ENCODE measurements at regions not wholly inside any gene's neighbourhood (a gene's known extent, or its start where the extent isn't known, plus 50 kb on each side); places are given as distances from the start of the nearest gene placed in this dataset.

- Mint-ChIP-seq H3K4me1 (no peaks in the 10 kb centered on the region), H3K36me3 (ENCODE audit: low read depth) (no peaks in the 10 kb centered on the region), H3K27me3 (no peaks in the 10 kb centered on the region), H3K4me3 (no peak overlapping the region), H3K27ac (no peak overlapping the region), H3K9me3 (peaks cover 8% of the 10 kb centered on the region)
- TF ChIP-seq CTCF (IDR thresholded peaks at IDR 0.05), result no peak
- ATAC-seq (ENCODE audit: low read depth) (no peak), DNase-seq (no peak)
- intact Hi-C loops (cut with micrococcal nuclease), result no loop called here
- CTCF ChIA-PET, result no interaction called here
- POLR2A ChIA-PET, result no interaction called here
Measured at GRCh38 chr13:83733293-83733692, 149.0 kb downstream of the SLITRK1 start.

GRCh38 chr13:83732755-83733154, 149.5 kb downstream of the SLITRK1 start:
- Mint-ChIP-seq H3K27me3 (no peaks in the 10 kb centered on the region), H3K27ac (no peak overlapping the region), H3K4me1 (no peaks in the 10 kb centered on the region), H3K4me3 (no peak overlapping the region), H3K9me3 (peaks cover 8% of the 10 kb centered on the region), H3K36me3 (ENCODE audit: low read depth) (no peaks in the 10 kb centered on the region)
- ATAC-seq (ENCODE audit: low read depth) (no peak), DNase-seq (no peak)
- no peak for TF ChIP-seq CTCF (IDR thresholded peaks at IDR 0.05)
- POLR2A ChIA-PET, result no interaction called here
- intact Hi-C loops (cut with micrococcal nuclease), result no loop called here
- CTCF ChIA-PET, result no interaction called here

DNA sequence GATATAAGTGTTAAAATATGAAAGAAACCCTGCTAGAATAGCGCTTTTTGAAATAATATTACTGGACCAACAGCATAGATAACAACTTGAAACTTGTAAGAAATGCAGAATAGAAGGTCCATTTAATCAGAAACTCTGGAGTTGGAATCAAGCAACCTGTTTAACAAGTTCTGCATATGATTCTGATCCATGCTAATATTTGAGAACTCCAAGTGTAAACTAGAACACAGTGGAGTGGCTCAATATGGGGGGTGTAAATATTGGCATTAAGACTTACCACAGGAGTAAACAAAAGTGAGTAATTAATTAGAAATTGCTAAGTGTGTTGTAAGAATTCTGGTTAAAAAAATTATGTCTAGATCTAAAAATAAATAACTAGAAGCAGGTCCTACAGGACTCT, 151.2 kb downstream of the SLITRK1 start:
- intact Hi-C loops (cut with micrococcal nuclease), result no loop called here
- ChIA-PET POLR2A (no interaction called here), CTCF (no interaction called here)
- no peaks in the 10 kb centered on the region for H3K36me3 Mint-ChIP-seq (ENCODE audit: low read depth)
- H3K4me1 Mint-ChIP-seq, result no peaks in the 10 kb centered on the region
- no peak for TF ChIP-seq CTCF (IDR thresholded peaks at IDR 0.05)
- H3K27me3 Mint-ChIP-seq, result no peaks in the 10 kb centered on the region
- H3K4me3 Mint-ChIP-seq, result no peak overlapping the region
- H3K27ac Mint-ChIP-seq, result no peak overlapping the region
- ATAC-seq (ENCODE audit: low read depth), result no peak
- DNase-seq, result no peak
- peaks cover 8% of the 10 kb centered on the region for H3K9me3 Mint-ChIP-seq

DNA sequence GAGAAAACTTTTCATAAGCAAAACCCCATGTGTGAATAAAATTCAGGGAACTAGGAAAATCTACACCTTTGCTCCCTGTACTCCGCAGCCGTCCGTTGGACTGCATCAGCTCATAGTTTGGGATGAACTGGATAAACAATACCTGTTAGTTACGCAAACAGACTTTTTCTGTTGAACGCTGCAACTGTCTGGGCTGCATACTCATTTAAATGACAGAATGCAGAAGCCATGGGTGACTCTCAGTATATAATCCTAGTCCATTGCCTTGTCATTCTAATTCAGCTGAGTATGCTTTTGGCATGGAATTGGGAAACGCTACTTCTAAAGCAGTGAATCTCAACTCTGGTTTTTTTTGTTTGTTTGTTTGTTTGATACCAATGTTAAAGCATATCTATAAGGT, 151.6 kb downstream of the SLITRK1 start:
- H3K27me3 Mint-ChIP-seq, result no peaks in the 10 kb centered on the region
- no peak overlapping the region for H3K4me3 Mint-ChIP-seq
- no peak overlapping the region for H3K27ac Mint-ChIP-seq
- no peak for ATAC-seq (ENCODE audit: low read depth)
- DNase-seq, result no peak
- no peaks in the 10 kb centered on the region for H3K36me3 Mint-ChIP-seq (ENCODE audit: low read depth)
- no peaks in the 10 kb centered on the region for H3K4me1 Mint-ChIP-seq
- H3K9me3 Mint-ChIP-seq, result peaks cover 8% of the 10 kb centered on the region
- TF ChIP-seq CTCF (IDR thresholded peaks at IDR 0.05), result no peak
- ChIA-PET POLR2A (no interaction called here), CTCF (no interaction called here)
- intact Hi-C loops (cut with micrococcal nuclease), result no loop called here

DNA sequence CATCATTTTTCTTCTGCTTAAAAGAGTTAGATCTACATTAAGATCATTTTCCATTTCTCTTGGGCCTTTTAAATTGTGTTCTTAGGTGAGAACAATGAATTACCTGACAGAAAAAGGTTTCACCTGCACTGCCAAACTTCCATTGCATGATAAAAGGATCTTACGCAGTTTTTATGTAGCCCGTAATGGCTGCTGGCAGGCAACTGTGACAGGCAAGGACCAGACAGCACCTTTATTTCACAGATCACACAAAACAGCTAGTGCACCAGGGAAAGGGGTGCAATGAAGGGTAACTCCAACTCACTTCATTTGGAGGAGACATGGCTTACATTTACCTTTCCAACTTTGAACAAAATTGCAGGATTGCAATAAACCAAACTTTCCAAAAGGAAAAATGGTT, 159.8 kb downstream of the SLITRK1 start:
- ATAC-seq (ENCODE audit: low read depth), result no peak
- Mint-ChIP-seq H3K27me3 (no peaks in the 10 kb centered on the region), H3K4me3 (no peak overlapping the region), H3K36me3 (ENCODE audit: low read depth) (no peaks in the 10 kb centered on the region), H3K4me1 (no peaks in the 10 kb centered on the region), H3K9me3 (no peaks in the 10 kb centered on the region), H3K27ac (no peak overlapping the region)
- ChIA-PET CTCF (no interaction called here), POLR2A (no interaction called here)
- TF ChIP-seq CTCF (IDR thresholded peaks at IDR 0.05), result no peak
- intact Hi-C loops (cut with micrococcal nuclease), result no loop called here
- no peak for DNase-seq
